ENCODE measurements at regions not wholly inside any gene's neighbourhood (a gene's known extent, or its start where the extent isn't known, plus 50 kb on each side); places are given as distances from the start of the nearest gene placed in this dataset.
"Not testable (repeated sequence)": the region's sequence is repeated elsewhere in the genome, so short reads cannot be mapped to it uniquely, and the experiment has no call there.

GRCh38 chrX:34238896-34239295 lies 106.8 kb upstream of the FAM47A start:
- intact Hi-C loops (cut with micrococcal nuclease), result no loop called here
- no peaks in the 10 kb centered on the region for H3K4me1 ChIP-seq (ENCODE audit: control insufficient read depth in 2 of 2, insufficient read depth in 2 of 2, low read length in 2 of 2)
- Mint-ChIP-seq H3K4me1 (no peaks in the 10 kb centered on the region), H3K4me3 (no peak overlapping the region), H3K27me3 (no peaks in the 10 kb centered on the region), H3K36me3 (no peaks in the 10 kb centered on the region), H3K9me3 (peaks cover 0 to 4% (median 0%) of the 10 kb centered on the region in 11 donors), H3K27ac (no peak overlapping the region)
- no peak for ATAC-seq
- H3K36me3 ChIP-seq (ENCODE audit: control insufficient read depth in 2 of 3, insufficient read depth in 3 of 3, low read length in 3 of 3), result no peaks in the 10 kb centered on the region
- no peaks in the 10 kb centered on the region for H3K9me3 ChIP-seq (ENCODE audit: control insufficient read depth in 2 of 3, low read length in 3 of 3)
- ChIA-PET POLR2A (no interaction called here), CTCF (no interaction called here)
- no peak overlapping the region for H3K4me3 ChIP-seq (ENCODE audit: low read length)
- no peaks in the 10 kb centered on the region for H3K27me3 ChIP-seq (ENCODE audit: control insufficient read depth in 2 of 2, insufficient read depth in 2 of 2, low read length in 2 of 2)
- H3K27ac ChIP-seq (ENCODE audit: low read depth, low read length), result no peak overlapping the region
- DNase-seq, result no peak

GRCh38 chrX:34230156-34230555 lies 98.0 kb upstream of the FAM47A start:
- H3K27me3 Mint-ChIP-seq; H3K4me3 ChIP-seq (ENCODE audit: low read length); H3K4me1 Mint-ChIP-seq; H3K9me3 Mint-ChIP-seq; H3K36me3 Mint-ChIP-seq; POLR2A ChIA-PET; DNase-seq; H3K9me3 ChIP-seq (ENCODE audit: control insufficient read depth in 2 of 3, low read length in 3 of 3); ATAC-seq; intact Hi-C loops (cut with micrococcal nuclease); H3K4me1 ChIP-seq (ENCODE audit: control insufficient read depth in 2 of 2, insufficient read depth in 2 of 2, low read length in 2 of 2); H3K27ac Mint-ChIP-seq; H3K36me3 ChIP-seq (ENCODE audit: control insufficient read depth in 2 of 3, insufficient read depth in 3 of 3, low read length in 3 of 3); H3K4me3 Mint-ChIP-seq; H3K27me3 ChIP-seq (ENCODE audit: control insufficient read depth in 2 of 2, insufficient read depth in 2 of 2, low read length in 2 of 2); H3K27ac ChIP-seq (ENCODE audit: low read depth, low read length): not testable (repeated sequence)
- CTCF ChIA-PET, result interaction anchor here (0.6 kb wide), 1 partner anchor 259 kb away, joined by 3 read pairs; no protein-coding TSS in a partner anchor

GRCh38 chrX:34227804-34228203 lies 95.7 kb upstream of the FAM47A start:
- CTCF ChIA-PET, result no interaction called here
- Histone ChIP-seq H3K4me3 (ENCODE audit: low read length) (no peak overlapping the region), H3K9me3 (ENCODE audit: control insufficient read depth in 2 of 3, low read length in 3 of 3) (no peaks in the 10 kb centered on the region), H3K27me3 (ENCODE audit: control insufficient read depth in 2 of 2, insufficient read depth in 2 of 2, low read length in 2 of 2) (no peaks in the 10 kb centered on the region), H3K36me3 (ENCODE audit: control insufficient read depth in 2 of 3, insufficient read depth in 3 of 3, low read length in 3 of 3) (no peaks in the 10 kb centered on the region), H3K27ac (ENCODE audit: low read depth, low read length) (no peak overlapping the region), H3K4me1 (ENCODE audit: control insufficient read depth in 2 of 2, insufficient read depth in 2 of 2, low read length in 2 of 2) (no peaks in the 10 kb centered on the region)
- Mint-ChIP-seq H3K4me1 (no peaks in the 10 kb centered on the region), H3K36me3 (no peaks in the 10 kb centered on the region), H3K27me3 (no peaks in the 10 kb centered on the region), H3K9me3 (peaks cover 0 to 9% (median 4%) of the 10 kb centered on the region in 11 donors), H3K27ac (no peak overlapping the region), H3K4me3 (no peak overlapping the region)
- ATAC-seq (no peak), DNase-seq (no peak)
- POLR2A ChIA-PET, result interaction anchor here (0.6 kb wide), 1 partner anchor 1180 kb away, joined by 3 read pairs; no protein-coding TSS in a partner anchor
- intact Hi-C loops (cut with micrococcal nuclease), result no loop called here

- DNase-seq, result no peak
- CTCF ChIA-PET, result no interaction called here
Observed at GRCh38 chrX:34223574-34223973, 91.5 kb upstream of the FAM47A start.

GRCh38 chrX:34218063-34218462 lies 85.9 kb upstream of the FAM47A start:
- Mint-ChIP-seq H3K9me3 (peaks cover 0 to 13% (median 2%) of the 10 kb centered on the region in 11 donors), H3K27ac (no peak overlapping the region), H3K4me1 (no peaks in the 10 kb centered on the region), H3K36me3 (no peaks in the 10 kb centered on the region), H3K27me3 (no peaks in the 10 kb centered on the region), H3K4me3 (no peak overlapping the region)
- Histone ChIP-seq H3K4me1 (ENCODE audit: control insufficient read depth in 2 of 2, insufficient read depth in 2 of 2, low read length in 2 of 2) (no peaks in the 10 kb centered on the region), H3K36me3 (ENCODE audit: control insufficient read depth in 2 of 3, insufficient read depth in 3 of 3, low read length in 3 of 3) (no peaks in the 10 kb centered on the region), H3K4me3 (ENCODE audit: low read length) (no peak overlapping the region), H3K9me3 (ENCODE audit: control insufficient read depth in 2 of 3, low read length in 3 of 3) (no peaks in the 10 kb centered on the region), H3K27me3 (ENCODE audit: control insufficient read depth in 2 of 2, insufficient read depth in 2 of 2, low read length in 2 of 2) (no peaks in the 10 kb centered on the region), H3K27ac (ENCODE audit: low read depth, low read length) (no peak overlapping the region)
- no peak for ATAC-seq
- POLR2A ChIA-PET, result no interaction called here
- DNase-seq, result no peak
- intact Hi-C loops (cut with micrococcal nuclease), result no loop called here
- CTCF ChIA-PET, result no interaction called here

More at GRCh38 chrX:34223574-34223973, 91.5 kb upstream of the FAM47A start:
- H3K9me3 Mint-ChIP-seq, result peaks cover 0 to 5% (median 2%) of the 10 kb centered on the region in 11 donors
- H3K27me3 Mint-ChIP-seq, result no peaks in the 10 kb centered on the region
- no peaks in the 10 kb centered on the region for H3K9me3 ChIP-seq (ENCODE audit: control insufficient read depth in 2 of 3, low read length in 3 of 3)
- no peak overlapping the region for H3K4me3 ChIP-seq (ENCODE audit: low read length)
- no peak for ATAC-seq
- intact Hi-C loops (cut with micrococcal nuclease), result no loop called here
- no peaks in the 10 kb centered on the region for H3K36me3 ChIP-seq (ENCODE audit: control insufficient read depth in 2 of 3, insufficient read depth in 3 of 3, low read length in 3 of 3)
- POLR2A ChIA-PET, result no interaction called here
- H3K4me1 ChIP-seq (ENCODE audit: control insufficient read depth in 2 of 2, insufficient read depth in 2 of 2, low read length in 2 of 2), result no peaks in the 10 kb centered on the region
- no peaks in the 10 kb centered on the region for H3K4me1 Mint-ChIP-seq
- no peak overlapping the region for H3K4me3 Mint-ChIP-seq
- H3K27me3 ChIP-seq (ENCODE audit: control insufficient read depth in 2 of 2, insufficient read depth in 2 of 2, low read length in 2 of 2), result no peaks in the 10 kb centered on the region
- no peaks in the 10 kb centered on the region for H3K36me3 Mint-ChIP-seq
- no peak overlapping the region for H3K27ac ChIP-seq (ENCODE audit: low read depth, low read length)
- H3K27ac Mint-ChIP-seq, result no peak overlapping the region

GRCh38 chrX:34197946-34198345 lies 65.8 kb upstream of the FAM47A start:
- no peak overlapping the region for H3K27ac Mint-ChIP-seq
- intact Hi-C loops (cut with micrococcal nuclease), result no loop called here
- H3K9me3 ChIP-seq (ENCODE audit: control insufficient read depth in 2 of 3, low read length in 3 of 3), result no peaks in the 10 kb centered on the region

More at GRCh38 chrX:34197946-34198345, 65.8 kb upstream of the FAM47A start:
- Mint-ChIP-seq H3K9me3 (peaks cover 0 to 7% (median 2%) of the 10 kb centered on the region in 11 donors), H3K4me1 (no peaks in the 10 kb centered on the region), H3K4me3 (no peak overlapping the region), H3K27me3 (no peaks in the 10 kb centered on the region), H3K36me3 (peaks cover 0 to 3% (median 0%) of the 10 kb centered on the region in 5 donors)
- Histone ChIP-seq H3K27ac (ENCODE audit: low read depth, low read length) (no peak overlapping the region), H3K36me3 (ENCODE audit: control insufficient read depth in 2 of 3, insufficient read depth in 3 of 3, low read length in 3 of 3) (no peaks in the 10 kb centered on the region), H3K4me3 (ENCODE audit: low read length) (no peak overlapping the region), H3K4me1 (ENCODE audit: control insufficient read depth in 2 of 2, insufficient read depth in 2 of 2, low read length in 2 of 2) (no peaks in the 10 kb centered on the region), H3K27me3 (ENCODE audit: control insufficient read depth in 2 of 2, insufficient read depth in 2 of 2, low read length in 2 of 2) (no peaks in the 10 kb centered on the region)
- ATAC-seq (no peak), DNase-seq (no peak)
- ChIA-PET CTCF (no interaction called here), POLR2A (no interaction called here)

Measured in naive thymus-derived CD4-positive, alpha-beta T cell (primary cell).